ENCODE measurements at regions not wholly inside any gene's neighbourhood (a gene's known extent, or its start where the extent isn't known, plus 50 kb on each side); places are given as distances from the start of the nearest gene placed in this dataset.

GRCh38 chr4:126482311-126482710, 1150.4 kb upstream of the INTU start:
- CTCF ChIA-PET, result interaction anchor here (0.6 kb wide), 1 partner anchor 10 kb away, joined by 3 read pairs; no protein-coding TSS in a partner anchor
- TF ChIP-seq CTCF (conservative IDR thresholded peaks at IDR 0.05; ENCODE audit: low read depth), result no peak
- no peak for DNase-seq (ENCODE audit: low spot score)

GRCh38 chr4:126486377-126486776, 1146.4 kb upstream of the INTU start:
- no peak for DNase-seq (ENCODE audit: low spot score)
- TF ChIP-seq CTCF (conservative IDR thresholded peaks at IDR 0.05; ENCODE audit: low read depth), result no peak
- POLR2A ChIA-PET (ENCODE audit: low non-redundant PET), result no interaction called here
- no peak overlapping the region for H3K27ac ChIP-seq
- CTCF ChIA-PET, result no interaction called here

More at GRCh38 chr4:126482311-126482710, 1150.4 kb upstream of the INTU start:
- H3K27ac ChIP-seq, result no peak overlapping the region
- POLR2A ChIA-PET (ENCODE audit: low non-redundant PET), result no interaction called here

- POLR2A ChIA-PET (ENCODE audit: low non-redundant PET), result no interaction called here
- DNase-seq (ENCODE audit: low spot score), result no peak
- no peak overlapping the region for H3K27ac ChIP-seq
- CTCF ChIA-PET, result no interaction called here
- no peak for TF ChIP-seq CTCF (conservative IDR thresholded peaks at IDR 0.05; ENCODE audit: low read depth)
These were observed 1142.8 kb upstream of the INTU start for GRCh38 chr4:126489826-126490463.

GRCh38 chr4:126495163-126495752, 1137.5 kb upstream of the INTU start:
- CTCF ChIA-PET, result no interaction called here
- no peak overlapping the region for H3K27ac ChIP-seq
- POLR2A ChIA-PET (ENCODE audit: low non-redundant PET), result no interaction called here
- DNase-seq (ENCODE audit: low spot score), result no peak
- TF ChIP-seq CTCF (conservative IDR thresholded peaks at IDR 0.05; ENCODE audit: low read depth), result no peak

- no peak for TF ChIP-seq CTCF (conservative IDR thresholded peaks at IDR 0.05; ENCODE audit: low read depth)
- H3K27ac ChIP-seq, result no peak overlapping the region
- ChIA-PET CTCF (no interaction called here), POLR2A (ENCODE audit: low non-redundant PET) (no interaction called here)
- no peak for DNase-seq (ENCODE audit: low spot score)
These were observed 1119.8 kb upstream of the INTU start for GRCh38 chr4:126512979-126513378.

- H3K27ac ChIP-seq, result no peak overlapping the region
- TF ChIP-seq CTCF (conservative IDR thresholded peaks at IDR 0.05; ENCODE audit: low read depth), result no peak
- POLR2A ChIA-PET (ENCODE audit: low non-redundant PET), result no interaction called here
- no peak for DNase-seq (ENCODE audit: low spot score)
- CTCF ChIA-PET, result interaction anchor here (0.6 to 0.7 kb wide), 2 partner anchors 35 to 856 kb away, joined by 3 read pairs; no protein-coding TSS in a partner anchor
These were observed 1119.2 kb upstream of the INTU start for GRCh38 chr4:126513596-126513995.

Data from RWPE1 (cell line).